Gastrocnemius medialis (tissue), 4 donors: ENCODE measurements at regions not wholly inside any gene's neighbourhood (a gene's known extent, or its start where the extent isn't known, plus 50 kb on each side); places are given as distances from the start of the nearest gene placed in this dataset.

ENCODE experiments used
- POLR2A ChIP-seq, 2 donors: fragments of 450-650 bp; IDR thresholded peaks; one replicate each; pipeline ENCODE4 v1.6.1; 2017; ENCODE audit warnings: antibody characterized with exemption in 2 of 2, mild to moderate bottlenecking in 2 of 2, moderate library complexity in 2 of 2
- TF ChIP-seq, protein P1 (sequence below), 5 experiments: fragments of 450-650 bp in 3 of 5; fragments of 200-600 bp in 2 of 5; sonication (generic) in 2 of 5; IDR thresholded peaks in 4 of 5; conservative IDR thresholded peaks in 1 of 5; 1 replicate in 4 of 5; 2 replicates in 1 of 5; pipeline ENCODE4 v1.5.1; 2016 to 2019; ENCODE audit warnings: antibody characterized with exemption in 5 of 5, mild to moderate bottlenecking in 3 of 5, moderate library complexity in 3 of 5

DNA sequence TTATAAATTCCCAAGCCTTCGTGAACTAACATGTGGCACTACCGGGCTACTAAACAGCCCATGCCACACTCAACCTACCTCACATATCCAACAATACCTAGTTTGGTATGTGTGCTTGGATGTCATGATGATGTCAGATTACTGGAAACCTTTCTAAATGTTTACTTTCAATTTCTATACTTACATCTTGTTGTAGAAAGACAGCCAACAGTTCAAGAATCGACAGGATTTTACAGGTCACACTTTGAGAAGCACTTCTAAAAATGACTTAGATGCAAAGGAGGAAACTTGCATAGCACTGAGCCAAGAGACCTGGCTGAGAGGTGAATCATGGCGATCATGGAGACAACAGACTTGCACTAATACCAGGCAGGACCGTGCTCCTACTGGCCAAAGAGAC lies 209.9 kb downstream of the COL4A1 start:
- TF ChIP-seq, protein P1, sequence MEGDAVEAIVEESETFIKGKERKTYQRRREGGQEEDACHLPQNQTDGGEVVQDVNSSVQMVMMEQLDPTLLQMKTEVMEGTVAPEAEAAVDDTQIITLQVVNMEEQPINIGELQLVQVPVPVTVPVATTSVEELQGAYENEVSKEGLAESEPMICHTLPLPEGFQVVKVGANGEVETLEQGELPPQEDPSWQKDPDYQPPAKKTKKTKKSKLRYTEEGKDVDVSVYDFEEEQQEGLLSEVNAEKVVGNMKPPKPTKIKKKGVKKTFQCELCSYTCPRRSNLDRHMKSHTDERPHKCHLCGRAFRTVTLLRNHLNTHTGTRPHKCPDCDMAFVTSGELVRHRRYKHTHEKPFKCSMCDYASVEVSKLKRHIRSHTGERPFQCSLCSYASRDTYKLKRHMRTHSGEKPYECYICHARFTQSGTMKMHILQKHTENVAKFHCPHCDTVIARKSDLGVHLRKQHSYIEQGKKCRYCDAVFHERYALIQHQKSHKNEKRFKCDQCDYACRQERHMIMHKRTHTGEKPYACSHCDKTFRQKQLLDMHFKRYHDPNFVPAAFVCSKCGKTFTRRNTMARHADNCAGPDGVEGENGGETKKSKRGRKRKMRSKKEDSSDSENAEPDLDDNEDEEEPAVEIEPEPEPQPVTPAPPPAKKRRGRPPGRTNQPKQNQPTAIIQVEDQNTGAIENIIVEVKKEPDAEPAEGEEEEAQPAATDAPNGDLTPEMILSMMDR (IDR thresholded peaks at IDR 0.05 in 4 of 5, conservative IDR thresholded peaks at IDR 0.05 in 1 of 5): no peak
- no peak for TF ChIP-seq POLR2A (IDR thresholded peaks at IDR 0.05)
